ENCODE measurements at regions not wholly inside any gene's neighbourhood (a gene's known extent, or its start where the extent isn't known, plus 50 kb on each side); places are given as distances from the start of the nearest gene placed in this dataset.

DNA sequence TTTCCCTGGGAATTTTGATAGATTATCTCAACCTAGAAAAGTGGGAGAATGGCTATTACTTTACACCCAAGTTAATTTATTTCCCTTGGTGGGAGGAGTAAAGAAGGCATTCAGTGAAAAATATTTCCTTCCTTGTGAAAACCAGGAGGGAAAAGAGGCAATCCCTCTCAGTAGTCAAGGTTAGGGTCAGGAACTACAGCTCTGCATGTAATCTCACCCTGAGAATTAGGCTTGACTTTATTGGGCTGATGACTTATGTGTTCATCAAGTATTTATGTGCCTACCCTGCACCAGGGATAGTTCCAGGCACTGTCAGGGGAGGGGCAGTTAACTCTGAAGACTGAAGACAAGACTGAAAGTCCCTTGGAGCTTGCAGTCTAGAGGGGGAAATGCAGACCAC, 281.8 kb downstream of the DLEU7 start:
- peaks cover 0 to 9% (median 3%) of the 10 kb centered on the region in 12 donors for H3K9me3 ChIP-seq
- intact Hi-C loops (cut with DNase I), result no loop called here
- DNase-seq (no peak), ATAC-seq (no peak)
- H3K4me3 ChIP-seq, result no peak overlapping the region
- H3K27me3 ChIP-seq, result no peaks in the 10 kb centered on the region
- TF ChIP-seq, protein P1, sequence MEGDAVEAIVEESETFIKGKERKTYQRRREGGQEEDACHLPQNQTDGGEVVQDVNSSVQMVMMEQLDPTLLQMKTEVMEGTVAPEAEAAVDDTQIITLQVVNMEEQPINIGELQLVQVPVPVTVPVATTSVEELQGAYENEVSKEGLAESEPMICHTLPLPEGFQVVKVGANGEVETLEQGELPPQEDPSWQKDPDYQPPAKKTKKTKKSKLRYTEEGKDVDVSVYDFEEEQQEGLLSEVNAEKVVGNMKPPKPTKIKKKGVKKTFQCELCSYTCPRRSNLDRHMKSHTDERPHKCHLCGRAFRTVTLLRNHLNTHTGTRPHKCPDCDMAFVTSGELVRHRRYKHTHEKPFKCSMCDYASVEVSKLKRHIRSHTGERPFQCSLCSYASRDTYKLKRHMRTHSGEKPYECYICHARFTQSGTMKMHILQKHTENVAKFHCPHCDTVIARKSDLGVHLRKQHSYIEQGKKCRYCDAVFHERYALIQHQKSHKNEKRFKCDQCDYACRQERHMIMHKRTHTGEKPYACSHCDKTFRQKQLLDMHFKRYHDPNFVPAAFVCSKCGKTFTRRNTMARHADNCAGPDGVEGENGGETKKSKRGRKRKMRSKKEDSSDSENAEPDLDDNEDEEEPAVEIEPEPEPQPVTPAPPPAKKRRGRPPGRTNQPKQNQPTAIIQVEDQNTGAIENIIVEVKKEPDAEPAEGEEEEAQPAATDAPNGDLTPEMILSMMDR (IDR thresholded peaks at IDR 0.05), result no peak
- no peak for TF ChIP-seq POLR2A (IDR thresholded peaks at IDR 0.05)
- H3K4me1 ChIP-seq, result no peaks in the 10 kb centered on the region
- H3K36me3 ChIP-seq, result no peaks in the 10 kb centered on the region
- H3K27ac ChIP-seq, result no peak overlapping the region

DNA sequence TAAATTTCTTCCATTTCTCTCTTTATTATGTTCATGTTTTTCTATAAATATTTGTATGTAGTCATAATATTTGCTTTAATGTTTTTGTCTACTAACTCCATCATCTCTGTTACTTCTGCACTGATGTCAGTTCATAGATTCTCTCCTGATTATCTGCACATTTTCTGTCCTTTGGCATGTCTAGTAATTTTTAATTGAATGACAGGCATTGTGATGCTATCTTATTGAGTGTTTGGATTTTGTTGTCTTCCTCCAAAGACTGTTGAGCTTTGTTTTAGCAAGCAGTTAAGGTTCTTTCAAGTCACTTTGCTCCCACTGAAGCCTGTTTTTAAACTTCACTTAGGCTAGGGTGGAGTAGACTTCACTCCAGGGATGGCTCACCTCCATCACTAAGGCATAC, 276.8 kb downstream of the DLEU7 start:
- intact Hi-C loops (cut with DNase I), result no loop called here
- DNase-seq (no peak), ATAC-seq (no peak)

DNA sequence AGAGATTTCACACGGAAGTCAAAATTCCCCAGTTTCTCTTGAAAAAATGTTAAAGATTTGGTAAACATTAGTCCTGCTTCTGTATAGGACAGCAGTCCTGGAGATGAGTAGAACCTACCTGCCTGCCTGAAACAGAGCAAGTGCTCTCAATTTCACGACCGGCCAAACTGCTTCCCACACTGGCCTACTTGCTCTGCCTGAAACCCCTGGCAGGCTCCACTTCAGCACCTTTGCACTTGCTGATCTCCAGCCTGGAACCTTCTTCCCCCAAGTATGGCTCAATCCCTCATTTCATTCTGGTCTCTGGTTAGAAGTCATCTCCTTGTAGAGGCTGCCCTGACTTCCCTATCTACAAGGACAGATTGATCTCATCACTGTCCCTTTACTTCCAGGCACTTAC, 271.4 kb downstream of the DLEU7 start:
- intact Hi-C loops (cut with DNase I), result no loop called here

More for the DNA sequence above, 276.8 kb downstream of the DLEU7 start:
- Histone ChIP-seq H3K4me3 (no peak overlapping the region), H3K27me3 (no peaks in the 10 kb centered on the region), H3K36me3 (no peaks in the 10 kb centered on the region), H3K4me1 (no peaks in the 10 kb centered on the region), H3K27ac (no peak overlapping the region), H3K9me3 (peaks cover 0 to 23% (median 8%) of the 10 kb centered on the region in 12 donors)
- TF ChIP-seq POLR2A (IDR thresholded peaks at IDR 0.05), result no peak
- TF ChIP-seq, protein P1 (IDR thresholded peaks at IDR 0.05), result no peak

DNA sequence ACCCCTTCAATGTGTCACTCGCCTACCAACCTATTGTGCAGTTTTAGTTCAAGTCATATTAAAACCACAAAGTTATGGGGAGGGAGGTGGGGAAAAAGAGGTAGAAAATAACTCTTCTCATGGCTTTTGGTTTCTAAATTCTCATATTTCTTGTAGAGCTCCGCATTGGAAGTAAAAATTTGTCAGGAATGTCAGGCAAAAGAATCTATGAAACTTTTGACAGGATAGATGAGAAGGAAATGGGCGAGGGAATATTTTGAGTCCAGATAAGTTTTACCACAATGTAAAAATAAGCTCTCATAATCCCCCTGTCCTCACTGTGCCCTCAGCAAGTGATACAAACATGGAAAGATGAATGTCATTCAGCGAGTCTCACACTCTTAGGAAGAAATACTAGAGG, 270.4 kb downstream of the DLEU7 start:
- Histone ChIP-seq H3K27ac (no peak overlapping the region), H3K27me3 (no peaks in the 10 kb centered on the region), H3K36me3 (no peaks in the 10 kb centered on the region), H3K4me1 (peaks cover 0 to 38% (median 12%) of the 10 kb centered on the region in 12 donors), H3K4me3 (no peak overlapping the region), H3K9me3 (peaks cover 0 to 4% (median 0%) of the 10 kb centered on the region in 12 donors)
- ATAC-seq (no peak), DNase-seq (no peak)
- intact Hi-C loops (cut with DNase I), result no loop called here
- TF ChIP-seq, protein P1 (IDR thresholded peaks at IDR 0.05), result no peak
- TF ChIP-seq POLR2A (IDR thresholded peaks at IDR 0.05), result no peak
- 88 to 94% (median 90%) methylated on average over 4 of the region's 4 CpGs for WGBS, 4 donors

More for the DNA sequence above, 271.4 kb downstream of the DLEU7 start:
- TF ChIP-seq, protein P1 (IDR thresholded peaks at IDR 0.05), result no peak
- no peaks in the 10 kb centered on the region for H3K36me3 ChIP-seq
- H3K9me3 ChIP-seq, result peaks cover 0 to 10% (median 0%) of the 10 kb centered on the region in 12 donors
- DNase-seq (no peak), ATAC-seq (no peak)
- H3K4me3 ChIP-seq, result no peak overlapping the region
- WGBS, 4 donors, result 58 to 77% (median 74%) methylated on average over 3 of the region's 3 CpGs
- H3K27me3 ChIP-seq, result no peaks in the 10 kb centered on the region
- peaks cover 0 to 38% (median 12%) of the 10 kb centered on the region in 12 donors for H3K4me1 ChIP-seq
- H3K27ac ChIP-seq, result no peak overlapping the region

Data from heart left ventricle (tissue), 16 donors.